ENCODE measurements at regions not wholly inside any gene's neighbourhood (a gene's known extent, or its start where the extent isn't known, plus 50 kb on each side); places are given as distances from the start of the nearest gene placed in this dataset.

- TF ChIP-seq POLR2A (IDR thresholded peaks at IDR 0.05) = no peak
- TF ChIP-seq CTCF (IDR thresholded peaks at IDR 0.05) = no peak
Measured at GRCh38 chr2:238967978-238968360, 120.1 kb downstream of the TWIST2 start.
